K562 (cell line): ENCODE measurements at regions not wholly inside any gene's neighbourhood (a gene's known extent, or its start where the extent isn't known, plus 50 kb on each side); places are given as distances from the start of the nearest gene placed in this dataset.

ENCODE experiments used
- CTCF ChIP-seq, 3 experiments: IDR thresholded peaks in 2 of 3; conservative IDR thresholded peaks in 1 of 3; 2 replicates each; pipeline ENCODE4 v1.5.1; 2011 to 2012; ENCODE audit warnings: low read length in 3 of 3, mild to moderate bottlenecking in 3 of 3, control low read depth in 2 of 3, improper control_type of control experiment in 1 of 3, inconsistent platforms in 1 of 3, low read depth in 1 of 3, mixed read lengths in 1 of 3, moderate library complexity in 1 of 3; ENCODE audit not compliant: insufficient read depth in 2 of 3
- HDGF ChIP-seq: fragments of 450-650 bp; IDR thresholded peaks from 2 replicates; pipeline ENCODE4 v1.6.1; 2016
- HIVEP1 ChIP-seq: fragments of 250-450 bp; sonication (Bioruptor Pico); IDR thresholded peaks from 2 replicates; pipeline ENCODE4 v1.4.0; 2020; ENCODE audit warnings: mild to moderate bottlenecking
- JUND ChIP-seq, 2 experiments: IDR thresholded peaks; 2 replicates in 1 of 2; 3 replicates in 1 of 2; pipeline ENCODE4 v1.6.1; 2011; ENCODE audit warnings: borderline replicate concordance in 2 of 2, low read depth in 2 of 2, low read length in 2 of 2, improper control_type of control experiment in 1 of 2, missing biosample characterization in 1 of 2, missing genetic modification characterization in 1 of 2, missing genetic modification reagents in 1 of 2
- PHF8 ChIP-seq: fragments of 200-600 bp; sonication (generic); IDR thresholded peaks from 2 replicates; pipeline ENCODE4 v1.6.1; 2012; ENCODE audit warnings: mixed run types, mild to moderate bottlenecking, inconsistent platforms, low read length, moderate library complexity, borderline replicate concordance
- SIN3A ChIP-seq, 2 experiments: fragments of 150-350 bp in 1 of 2; IDR thresholded peaks; 2 replicates each; pipeline ENCODE4 v1.6.1; 2011 to 2016; ENCODE audit warnings: borderline replicate concordance in 2 of 2, low read depth in 2 of 2, low read length in 2 of 2, mild to moderate bottlenecking in 2 of 2, moderate library complexity in 2 of 2; ENCODE audit not compliant: control insufficient read depth in 1 of 2
- SP1 ChIP-seq: sonication (generic); formaldehyde crosslinking; IDR thresholded peaks from 2 replicates; pipeline ENCODE4 v1.8.1; 2022; ENCODE audit warnings: mild to moderate bottlenecking, missing genetic modification reagents
- TFE3 ChIP-seq: fragments of 450-650 bp; formaldehyde crosslinking; IDR thresholded peaks from 2 replicates; pipeline ENCODE4 v1.4.0; 2020; ENCODE audit warnings: mild to moderate bottlenecking, mixed read lengths
- ZC3H4 ChIP-seq: sonication (generic); formaldehyde crosslinking; IDR thresholded peaks from 2 replicates; pipeline ENCODE4 v1.9.0; 2021; ENCODE audit warnings: missing genetic modification reagents, borderline replicate concordance
- ZNF239 ChIP-seq: fragments of 250-450 bp; sonication (Bioruptor Pico); IDR thresholded peaks from 2 replicates; pipeline ENCODE4 v1.4.0; 2020; ENCODE audit warnings: mild to moderate bottlenecking
- ZNF717 ChIP-seq: fragments of 250-450 bp; sonication (Bioruptor Pico); IDR thresholded peaks from 2 replicates; pipeline ENCODE4 v1.5.0; 2021

DNA sequence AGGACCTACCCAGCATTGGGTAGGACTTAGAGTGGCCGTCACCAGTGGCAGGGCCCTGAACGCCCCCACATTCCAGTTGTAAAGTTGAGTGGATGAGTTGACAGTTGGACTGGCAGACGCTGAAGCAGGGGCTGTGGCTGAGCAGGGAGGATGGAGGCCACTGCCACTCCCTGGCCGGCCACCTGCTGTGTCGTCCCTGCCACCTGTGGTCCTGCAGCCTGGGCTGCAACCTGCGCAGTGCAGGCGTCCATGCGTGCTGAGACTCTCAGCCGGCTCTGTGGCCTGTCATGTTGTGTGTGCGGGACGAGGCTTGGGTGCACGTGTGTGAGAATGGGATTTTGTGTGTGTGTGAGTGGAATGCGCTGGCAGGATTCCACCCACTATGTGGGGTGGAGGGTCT lies 80.8 kb downstream of the SCGB2B2 start:
- TF ChIP-seq JUND (IDR thresholded peaks at IDR 0.05; ENCODE audit: borderline replicate concordance, low read depth, low read length) (no peak), JUND (tag; IDR thresholded peaks at IDR 0.05; ENCODE audit: borderline replicate concordance, low read depth, low read length) (no peak), CTCF (IDR thresholded peaks at IDR 0.05 in 2 of 3, conservative IDR thresholded peaks at IDR 0.05 in 1 of 3; ENCODE audit: insufficient read depth in 2 of 3, low read depth in 1 of 3, low read length in 3 of 3) (no peak), SIN3A (IDR thresholded peaks at IDR 0.05; ENCODE audit: borderline replicate concordance in 2 of 2, control insufficient read depth in 1 of 2, low read depth in 2 of 2, low read length in 2 of 2) (no peak), ZNF717 (CRISPR knock-in tag) (no peak), SP1 (CRISPR knock-in tag) (no peak), ZC3H4 (CRISPR knock-in tag) (no peak), HDGF (no peak), TFE3 (CRISPR knock-in tag) (no peak), HIVEP1 (CRISPR knock-in tag) (no peak), ZNF239 (CRISPR knock-in tag) (no peak), PHF8 (no peak)
